CD4-positive, alpha-beta T cell treated with Interleukin-21 for 1 hour (primary cell): ENCODE measurements at regions not wholly inside any gene's neighbourhood (a gene's known extent, or its start where the extent isn't known, plus 50 kb on each side); places are given as distances from the start of the nearest gene placed in this dataset.
"Not testable (repeated sequence)": the region's sequence is repeated elsewhere in the genome, so short reads cannot be mapped to it uniquely, and the experiment has no call there.

Experiments
- DNase-seq: peaks from one replicate; pipeline ENCODE4 v3.0.0-alpha.2; 2020

GRCh38 chr2:240243049-240243448 lies 102.6 kb upstream of the OTOS start:
- not testable (repeated sequence) for DNase-seq

- DNase-seq: no peak
Measured at GRCh38 chr2:240244543-240244942, 104.1 kb upstream of the OTOS start.

GRCh38 chr2:240245184-240245583 lies 104.7 kb upstream of the OTOS start:
- no peak for DNase-seq

GRCh38 chr2:240245706-240246105 lies 105.2 kb upstream of the OTOS start:
- DNase-seq: no peak

GRCh38 chr2:240246173-240246820 lies 105.8 kb upstream of the OTOS start:
- DNase-seq: no peak

- no peak for DNase-seq
Measured at GRCh38 chr2:240247241-240247867, 106.9 kb upstream of the OTOS start.

- DNase-seq: no peak
Measured at GRCh38 chr2:240247868-240248720, 107.6 kb upstream of the OTOS start.

- DNase-seq: no peak
Measured at GRCh38 chr2:240248721-240249422, 108.4 kb upstream of the OTOS start.

GRCh38 chr2:240249423-240250149 lies 109.1 kb upstream of the OTOS start:
- no peak for DNase-seq

GRCh38 chr2:240250150-240250984 lies 109.9 kb upstream of the OTOS start:
- DNase-seq: no peak

GRCh38 chr2:240250985-240251847 lies 110.8 kb upstream of the OTOS start:
- no peak for DNase-seq

- DNase-seq: no peak
Measured at GRCh38 chr2:240251848-240252190, 111.4 kb upstream of the OTOS start.

- DNase-seq: no peak
Measured at GRCh38 chr2:240252191-240252871, 111.9 kb upstream of the OTOS start.

GRCh38 chr2:240252872-240253511 lies 112.5 kb upstream of the OTOS start:
- no peak for DNase-seq

- no peak for DNase-seq
Measured at GRCh38 chr2:240253583-240254145, 113.2 kb upstream of the OTOS start.

GRCh38 chr2:240254337-240255164 lies 114.1 kb upstream of the OTOS start:
- DNase-seq: no peak

GRCh38 chr2:240255165-240255491 lies 114.7 kb upstream of the OTOS start:
- DNase-seq: no peak
